Adrenal gland (tissue), 9 donors: ENCODE measurements at regions not wholly inside any gene's neighbourhood (a gene's known extent, or its start where the extent isn't known, plus 50 kb on each side); places are given as distances from the start of the nearest gene placed in this dataset.

Experiments
- DNase-seq, 7 donors: peaks; one replicate each; pipeline ENCODE4 v3.0.0-alpha.2; 2019 to 2020
- H3K27ac ChIP-seq, 5 donors: fragments of 200-600 bp; sonication (generic) in 4 of 5; 1 replicate in 3 of 5; 2 replicates in 2 of 5; pipeline versions ENCODE4 v1.5.1 to v1.8.0; 2016 to 2020; ENCODE audit warnings: mild to moderate bottlenecking in 1 of 5
- H3K27me3 ChIP-seq: fragments of 200-600 bp; 2 replicates; pipeline ENCODE4 v1.8.0; 2021
- H3K36me3 ChIP-seq, 2 donors: fragments of 200-600 bp; replicated peaks in 1 of 2; 1 replicate in 1 of 2; 2 replicates in 1 of 2; pipeline versions ENCODE4 v1.5.1 to v1.8.0; 2018 to 2022
- H3K4me1 ChIP-seq, 2 donors: fragments of 200-600 bp; replicated peaks in 1 of 2; 1 replicate in 1 of 2; 2 replicates in 1 of 2; pipeline versions ENCODE4 v1.5.1 to v1.8.0; 2018 to 2021
- H3K4me3 ChIP-seq, 4 donors: fragments of 200-600 bp; sonication (generic) in 3 of 4; one replicate each; pipeline ENCODE4 v1.5.1; 2016 to 2018
- H3K9me3 ChIP-seq, 3 donors: fragments of 200-600 bp; sonication (generic) in 1 of 3; replicated peaks in 1 of 3; 1 replicate in 2 of 3; 2 replicates in 1 of 3; pipeline versions ENCODE4 v1.5.1 to v1.8.0; 2016 to 2021
- CTCF ChIP-seq, 6 experiments: fragments of 450-650 bp in 4 of 6; fragments of 200-600 bp in 2 of 6; sonication (generic) in 1 of 6; IDR thresholded peaks; 1 replicate in 5 of 6; 2 replicates in 1 of 6; pipeline versions ENCODE4 v1.5.1 to v1.8.0; 2016 to 2021; ENCODE audit warnings: antibody characterized with exemption in 6 of 6, mild to moderate bottlenecking in 2 of 6, moderate library complexity in 1 of 6
- POLR2A ChIP-seq, 2 donors: fragments of 450-650 bp; IDR thresholded peaks; one replicate each; pipeline ENCODE4 v1.6.1; 2017; ENCODE audit warnings: antibody characterized with exemption in 2 of 2, mild to moderate bottlenecking in 2 of 2, moderate library complexity in 1 of 2
- WGBS, 4 donors: extraction: QIAGEN DNeasy Blood & Tissue Kit in 2 of 4; methylation state at CpG; one replicate each; pipeline versions ENCODE4 v1.1.5 to v1.1.7; 2013 to 2017; 5-methylcytosine and 5-hydroxymethylcytosine counted together
- intact Hi-C, 2 donors: fragments of 100-400 bp; cut with DNase I; formaldehyde crosslinking; loops; one replicate each; pipeline versions ENCODE4 v1.14.1 to v1.15.0; 2022 to 2023
- donor health status: healthy with polysubstance abuse.
- donor health status: Bipolar disorder and iron deficiency.
- donor health status: DM: yes; HTN: yes; CAD: no.
- donor health status: DM: no; HTN: no; CAD: no.
- donor health status: DM: no; HTN: no; CAD: no.

GRCh38 chrX:148133105-148133725 lies 152.1 kb downstream of the FMR1NB start:
- Histone ChIP-seq H3K27me3 (no peaks in the 10 kb centered on the region), H3K36me3 (no peaks in the 10 kb centered on the region), H3K27ac (no peak overlapping the region), H3K9me3 (no peaks in the 10 kb centered on the region), H3K4me1 (no peaks in the 10 kb centered on the region), H3K4me3 (no peak overlapping the region)
- whole genome bisulfite sequencing, 4 donors: 24 to 41% (median 33%) methylated on average over 6 of the region's 6 CpGs
- intact Hi-C loops: no loop called here
- TF ChIP-seq POLR2A (IDR thresholded peaks at IDR 0.05) (no peak), CTCF (IDR thresholded peaks at IDR 0.05) (peak in 3 of 6 experiments; percentile 30 to 34 (median 32))
- DNase-seq: no peak

GRCh38 chrX:148134578-148134977 lies 153.4 kb downstream of the FMR1NB start:
- intact Hi-C loops: no loop called here
- 53 to 73% (median 67%) methylated on average over 1 of the region's 1 CpG for WGBS, 4 donors

GRCh38 chrX:148135738-148136137 lies 154.6 kb downstream of the FMR1NB start:
- Histone ChIP-seq H3K27ac (no peak overlapping the region), H3K27me3 (no peaks in the 10 kb centered on the region), H3K36me3 (no peaks in the 10 kb centered on the region), H3K4me1 (no peaks in the 10 kb centered on the region), H3K4me3 (no peak overlapping the region), H3K9me3 (no peaks in the 10 kb centered on the region)
- 8 to 21% (median 16%) methylated on average over 1 of the region's 1 CpG for WGBS, 4 donors
- intact Hi-C loops: no loop called here
- TF ChIP-seq POLR2A (IDR thresholded peaks at IDR 0.05) (no peak), CTCF (IDR thresholded peaks at IDR 0.05) (no peak)
- peak in 1 of 7 donors; percentile 5 for DNase-seq

More at GRCh38 chrX:148134578-148134977, 153.4 kb downstream of the FMR1NB start:
- Histone ChIP-seq H3K4me1 (no peaks in the 10 kb centered on the region), H3K27ac (no peak overlapping the region), H3K9me3 (no peaks in the 10 kb centered on the region), H3K4me3 (no peak overlapping the region), H3K27me3 (no peaks in the 10 kb centered on the region), H3K36me3 (no peaks in the 10 kb centered on the region)
- TF ChIP-seq CTCF (IDR thresholded peaks at IDR 0.05): no peak
- TF ChIP-seq POLR2A (IDR thresholded peaks at IDR 0.05): no peak
- DNase-seq: no peak

- H3K9me3 ChIP-seq: no peaks in the 10 kb centered on the region
- no peak for DNase-seq
- intact Hi-C loops: no loop called here
- H3K4me3 ChIP-seq: no peak overlapping the region
- no peak for TF ChIP-seq POLR2A (IDR thresholded peaks at IDR 0.05)
- TF ChIP-seq CTCF (IDR thresholded peaks at IDR 0.05): no peak
- no peaks in the 10 kb centered on the region for H3K27me3 ChIP-seq
- H3K4me1 ChIP-seq: no peaks in the 10 kb centered on the region
- 63 to 77% (median 73%) methylated on average over 2 of the region's 2 CpGs for WGBS, 4 donors
- H3K27ac ChIP-seq: no peak overlapping the region
- no peaks in the 10 kb centered on the region for H3K36me3 ChIP-seq
Measured at GRCh38 chrX:148146121-148146520, 165.0 kb downstream of the FMR1NB start.
